ENCODE measurements at regions not wholly inside any gene's neighbourhood (a gene's known extent, or its start where the extent isn't known, plus 50 kb on each side); places are given as distances from the start of the nearest gene placed in this dataset.

DNA sequence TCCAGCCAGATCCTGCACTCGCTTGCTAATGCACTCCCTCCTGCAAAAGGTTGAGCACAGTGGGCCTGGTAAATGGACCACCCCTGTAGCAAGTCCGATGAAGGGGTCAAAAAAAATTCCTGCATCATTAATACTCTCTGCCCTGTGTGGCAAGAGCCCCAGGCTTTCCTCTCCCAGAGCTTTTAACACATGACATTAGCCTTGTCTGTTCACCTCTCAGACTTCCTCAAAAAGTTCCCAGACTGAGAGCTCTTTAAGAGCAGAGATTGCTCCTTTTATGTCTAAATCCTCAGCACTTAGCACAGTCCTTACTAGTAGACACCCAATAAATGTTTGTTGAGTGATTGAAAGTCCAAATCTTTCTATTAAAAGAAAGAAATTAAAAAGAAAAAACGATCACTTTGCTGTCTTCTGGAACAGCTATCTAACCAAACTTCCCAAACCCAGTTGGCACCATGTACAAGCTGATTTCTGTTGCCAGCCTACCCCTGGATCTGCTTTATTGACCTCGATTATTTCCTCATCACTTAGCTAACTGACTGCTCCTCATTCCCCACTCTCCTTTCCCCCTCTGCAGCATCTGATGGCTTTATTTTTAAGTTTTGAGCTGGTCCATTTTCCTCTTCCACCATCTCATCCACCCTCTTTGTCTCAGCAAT lies 209.8 kb downstream of the ENC1 start:
- no peak overlapping the region for H3K4me3 Mint-ChIP-seq
- H3K36me3 Mint-ChIP-seq: no peaks in the 10 kb centered on the region
- H3K9me3 Mint-ChIP-seq: peaks cover 3% of the 10 kb centered on the region
- H3K4me1 Mint-ChIP-seq (ENCODE audit: low read depth in 2 of 2): peaks cover 0 to 4% of the 10 kb centered on the region in 2 donors
- no peak overlapping the region for H3K27ac Mint-ChIP-seq
- DNase-seq (ENCODE audit: low spot score) (no peak), ATAC-seq (no peak)
- peaks cover 28 to 45% of the 10 kb centered on the region in 2 donors for H3K27me3 Mint-ChIP-seq

DNA sequence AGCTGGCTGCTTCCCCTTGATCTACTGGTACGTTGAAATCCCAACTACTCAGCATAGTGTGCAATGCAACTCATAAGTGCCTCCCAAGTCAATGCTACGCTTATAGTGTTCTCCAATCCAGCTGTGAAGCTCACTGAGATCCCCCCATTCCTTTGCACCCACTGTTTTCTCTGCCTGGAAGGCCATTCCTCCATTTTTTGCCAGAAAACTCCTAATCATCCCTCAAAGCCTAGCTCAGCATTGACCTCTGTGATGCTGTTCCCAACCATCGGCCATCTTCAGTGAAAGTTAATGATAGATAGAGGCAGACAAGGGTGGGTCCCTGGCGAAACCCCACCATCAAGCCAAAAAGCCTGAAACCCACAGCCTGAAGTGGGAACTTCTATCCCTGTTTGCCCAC lies 211.0 kb downstream of the ENC1 start:
- Mint-ChIP-seq H3K27ac (no peak overlapping the region), H3K36me3 (no peaks in the 10 kb centered on the region), H3K27me3 (peaks cover 26 to 38% of the 10 kb centered on the region in 2 donors), H3K4me3 (no peak overlapping the region), H3K4me1 (ENCODE audit: low read depth in 2 of 2) (peaks cover 0 to 4% of the 10 kb centered on the region in 2 donors), H3K9me3 (peaks cover 3% of the 10 kb centered on the region)
- DNase-seq (ENCODE audit: low spot score) (no peak), ATAC-seq (no peak)

DNA sequence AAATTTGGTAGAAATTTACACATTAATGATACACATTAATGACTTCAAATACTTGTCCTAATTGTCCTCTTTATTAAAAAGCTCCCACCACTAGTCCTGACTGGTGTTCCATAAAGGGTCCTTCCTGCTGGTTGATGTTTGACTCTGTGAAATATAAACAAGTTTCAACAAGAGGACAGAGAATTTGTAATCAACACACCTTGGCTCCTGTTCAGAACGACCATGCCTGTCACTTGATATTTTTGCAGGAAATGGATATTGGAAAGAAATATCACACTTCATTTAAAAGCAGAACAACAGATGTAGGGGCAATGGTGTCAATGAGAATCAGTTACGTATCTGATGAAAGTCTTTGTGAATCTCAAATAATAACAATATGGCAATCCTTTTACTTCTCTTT lies 211.7 kb downstream of the ENC1 start:
- H3K36me3 Mint-ChIP-seq: no peaks in the 10 kb centered on the region
- H3K4me1 Mint-ChIP-seq (ENCODE audit: low read depth in 2 of 2): peaks cover 0 to 4% of the 10 kb centered on the region in 2 donors
- H3K27me3 Mint-ChIP-seq: peaks cover 26 to 34% of the 10 kb centered on the region in 2 donors
- H3K27ac Mint-ChIP-seq: no peak overlapping the region
- DNase-seq (ENCODE audit: low spot score) (no peak), ATAC-seq (no peak)
- H3K4me3 Mint-ChIP-seq: no peak overlapping the region
- peaks cover 3% of the 10 kb centered on the region for H3K9me3 Mint-ChIP-seq

DNA sequence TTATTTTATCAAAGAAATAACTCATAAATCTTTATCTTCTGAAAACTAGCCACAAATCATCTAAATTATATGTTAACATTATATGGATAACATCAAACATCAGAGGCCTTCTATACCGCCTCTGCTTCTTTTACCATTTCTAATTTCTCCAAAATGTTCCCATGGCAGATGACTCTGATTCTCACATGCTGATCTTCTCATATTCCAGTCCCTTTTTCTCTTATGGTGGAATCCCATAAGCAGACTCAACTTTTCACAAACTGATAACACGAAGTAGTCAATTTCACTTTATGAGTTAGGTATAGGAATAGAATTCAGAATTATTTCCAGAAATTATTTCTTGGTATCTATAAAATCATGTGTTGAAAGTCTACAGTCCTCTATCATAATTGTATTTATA lies 212.3 kb downstream of the ENC1 start:
- DNase-seq (ENCODE audit: low spot score) (no peak), ATAC-seq (no peak)
- Mint-ChIP-seq H3K4me3 (no peak overlapping the region), H3K27ac (no peak overlapping the region), H3K36me3 (no peaks in the 10 kb centered on the region), H3K4me1 (ENCODE audit: low read depth in 2 of 2) (peaks cover 0 to 1% of the 10 kb centered on the region in 2 donors), H3K9me3 (peaks cover 3% of the 10 kb centered on the region), H3K27me3 (peaks cover 24 to 34% of the 10 kb centered on the region in 2 donors)

DNA sequence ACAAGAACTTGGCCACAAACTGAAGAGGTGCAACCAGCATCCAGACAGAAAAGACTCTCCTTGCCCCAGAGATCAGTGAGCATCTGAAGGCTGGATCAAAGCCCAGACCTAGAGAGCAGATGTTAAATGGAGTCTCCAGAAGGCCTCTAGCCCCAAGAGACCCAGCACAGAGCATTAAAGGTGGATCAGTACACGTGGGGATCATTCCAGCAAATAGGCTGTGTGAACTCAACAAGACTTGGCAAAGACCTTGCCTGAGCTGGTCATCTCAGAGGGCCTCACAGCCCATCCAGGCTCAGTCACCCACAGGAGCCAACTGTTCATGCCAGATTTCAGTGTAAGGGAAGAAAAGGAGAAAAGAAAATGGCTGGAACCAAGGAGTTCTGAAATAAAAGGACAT lies 214.0 kb downstream of the ENC1 start:
- peaks cover 21 to 22% of the 10 kb centered on the region in 2 donors for H3K27me3 Mint-ChIP-seq

DNA sequence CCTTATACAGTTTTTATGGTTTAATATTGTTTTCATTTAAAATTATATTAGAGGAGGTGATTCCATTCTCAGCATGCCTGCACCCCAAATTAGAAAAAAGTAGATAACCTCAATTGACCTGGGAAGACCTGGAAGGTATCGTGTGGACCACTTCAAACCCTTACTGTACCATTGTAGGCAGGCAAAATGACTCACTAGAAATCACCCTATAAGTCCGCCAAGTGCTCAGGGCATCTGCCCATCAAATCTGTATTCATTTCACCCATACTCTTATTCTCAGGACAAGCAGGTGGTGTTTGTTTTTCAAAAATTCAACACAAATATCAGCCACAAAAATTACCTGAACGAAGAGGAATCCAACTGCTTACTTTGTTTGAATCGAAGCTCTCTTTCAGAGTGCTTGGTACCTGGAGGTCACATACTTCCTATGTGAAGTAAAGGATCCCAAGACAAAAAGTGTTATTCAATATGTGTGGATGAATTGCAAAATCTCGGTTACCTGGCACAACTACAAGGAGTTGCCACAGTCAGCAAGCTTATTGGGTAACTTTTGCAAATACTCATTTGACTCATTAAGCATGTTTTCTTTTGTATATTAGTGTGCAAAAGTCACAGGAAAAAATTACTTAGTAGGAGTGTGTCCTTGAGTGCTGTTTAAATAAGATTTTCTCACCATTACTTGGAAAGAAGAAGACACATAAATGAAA lies 216.2 kb downstream of the ENC1 start:
- DNase-seq (ENCODE audit: low spot score): no peak
- peaks cover 8% of the 10 kb centered on the region in 2 donors for H3K27me3 Mint-ChIP-seq
- ATAC-seq: no peak
- no peaks in the 10 kb centered on the region for H3K36me3 Mint-ChIP-seq
- no peak overlapping the region for H3K27ac Mint-ChIP-seq
- no peak overlapping the region for H3K4me3 Mint-ChIP-seq
- no peaks in the 10 kb centered on the region for H3K4me1 Mint-ChIP-seq (ENCODE audit: low read depth in 2 of 2)
- H3K9me3 Mint-ChIP-seq: no peaks in the 10 kb centered on the region

More for the DNA sequence above, 214.0 kb downstream of the ENC1 start:
- ATAC-seq: no peak
- H3K36me3 Mint-ChIP-seq: no peaks in the 10 kb centered on the region
- no peak overlapping the region for H3K4me3 Mint-ChIP-seq
- H3K9me3 Mint-ChIP-seq: peaks cover 3% of the 10 kb centered on the region
- H3K4me1 Mint-ChIP-seq (ENCODE audit: low read depth in 2 of 2): no peaks in the 10 kb centered on the region
- no peak for DNase-seq (ENCODE audit: low spot score)
- H3K27ac Mint-ChIP-seq: no peak overlapping the region

DNA sequence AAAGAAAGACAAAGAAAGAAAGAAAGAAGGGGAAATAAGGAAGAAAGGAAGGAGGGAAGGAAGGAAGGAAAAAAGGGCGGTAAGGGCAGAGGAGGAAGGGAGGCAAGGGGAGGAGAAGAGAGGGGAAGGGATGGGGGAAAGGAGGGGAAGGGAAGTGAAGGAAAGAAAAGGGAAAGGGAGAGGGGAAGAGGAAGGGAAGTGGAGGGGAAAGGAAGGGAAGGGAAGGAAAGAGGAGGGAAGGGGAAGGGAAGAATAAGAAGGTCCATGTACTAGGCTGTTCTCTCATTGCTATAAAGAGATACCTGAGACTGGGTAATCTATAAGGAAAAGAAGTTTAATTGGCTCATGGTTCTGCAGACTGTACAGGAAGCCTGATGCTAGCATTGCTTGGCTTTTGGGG lies 217.1 kb downstream of the ENC1 start:
- H3K4me3 Mint-ChIP-seq: no peak overlapping the region
- no peaks in the 10 kb centered on the region for H3K9me3 Mint-ChIP-seq
- peaks cover 3 to 7% of the 10 kb centered on the region in 2 donors for H3K27me3 Mint-ChIP-seq
- no peaks in the 10 kb centered on the region for H3K36me3 Mint-ChIP-seq
- no peak overlapping the region for H3K27ac Mint-ChIP-seq
- no peaks in the 10 kb centered on the region for H3K4me1 Mint-ChIP-seq (ENCODE audit: low read depth in 2 of 2)
- DNase-seq (ENCODE audit: low spot score) (no peak), ATAC-seq (no peak)

DNA sequence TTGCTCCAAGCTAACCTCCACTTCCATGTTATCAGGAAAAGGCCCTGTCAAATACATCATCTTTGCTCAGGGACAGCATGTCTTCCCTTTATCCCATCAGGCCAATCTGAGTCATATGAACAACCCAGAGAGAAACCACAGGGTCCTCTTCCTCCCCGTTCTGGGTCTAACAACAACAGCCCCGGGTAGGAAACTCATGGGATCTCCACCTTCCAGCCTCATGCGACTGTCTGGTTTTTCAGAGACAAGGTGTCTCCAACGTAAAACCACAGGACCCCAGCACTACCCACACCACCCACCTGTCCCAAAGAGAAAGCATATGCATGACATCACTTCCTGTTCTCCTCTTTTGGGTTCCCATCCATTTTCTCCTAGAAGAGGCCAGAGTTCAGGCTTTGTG lies 217.9 kb downstream of the ENC1 start:
- no peaks in the 10 kb centered on the region for H3K4me1 Mint-ChIP-seq (ENCODE audit: low read depth in 2 of 2)
- no peak for DNase-seq (ENCODE audit: low spot score)
- H3K27ac Mint-ChIP-seq: no peak overlapping the region
- no peaks in the 10 kb centered on the region for H3K9me3 Mint-ChIP-seq
- no peak overlapping the region for H3K4me3 Mint-ChIP-seq
- peaks cover 5 to 7% of the 10 kb centered on the region in 2 donors for H3K27me3 Mint-ChIP-seq
- ATAC-seq: no peak
- no peaks in the 10 kb centered on the region for H3K36me3 Mint-ChIP-seq

DNA sequence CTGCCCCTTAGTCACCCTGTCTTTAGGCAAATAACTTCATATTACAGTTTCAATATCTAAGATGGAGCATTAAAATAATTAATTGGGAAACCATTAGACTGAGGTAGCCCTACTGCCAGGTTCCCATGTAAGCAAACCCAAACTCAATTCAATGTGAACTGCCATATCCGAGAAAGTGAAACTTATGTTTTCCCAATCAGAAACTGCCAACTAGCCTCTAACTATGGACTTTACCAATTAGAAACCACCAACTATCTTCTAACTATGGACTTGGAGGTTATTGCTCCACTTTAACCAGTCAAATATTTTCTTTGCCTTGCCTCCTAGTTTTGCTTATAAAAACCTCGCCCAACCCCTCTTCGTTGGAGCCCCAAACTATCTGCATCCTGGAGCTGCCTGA lies 218.5 kb downstream of the ENC1 start:
- Mint-ChIP-seq H3K4me1 (ENCODE audit: low read depth in 2 of 2) (no peaks in the 10 kb centered on the region), H3K27me3 (peaks cover 5 to 7% of the 10 kb centered on the region in 2 donors), H3K36me3 (no peaks in the 10 kb centered on the region), H3K9me3 (no peaks in the 10 kb centered on the region), H3K27ac (no peak overlapping the region), H3K4me3 (no peak overlapping the region)
- DNase-seq (ENCODE audit: low spot score) (no peak), ATAC-seq (no peak)

DNA sequence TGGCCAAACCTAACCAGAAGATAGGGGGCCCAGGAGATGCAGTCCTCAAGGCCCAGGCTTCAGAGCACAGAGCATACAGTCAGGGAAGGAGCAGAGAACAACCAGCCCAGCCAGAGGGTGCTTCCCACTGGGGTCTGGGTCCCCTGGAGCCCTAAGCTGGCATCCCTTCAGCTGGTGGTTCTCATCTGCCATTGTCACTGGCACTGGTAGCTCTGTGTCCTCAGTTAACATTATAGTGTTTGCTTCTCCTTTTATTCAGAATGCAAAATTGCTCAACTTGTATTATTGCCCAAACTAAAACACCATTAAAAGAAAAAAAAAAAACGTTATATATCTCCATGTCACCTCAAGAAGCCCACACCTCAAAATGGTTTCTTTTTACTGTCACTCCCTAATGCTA lies 219.2 kb downstream of the ENC1 start:
- H3K27me3 Mint-ChIP-seq: peaks cover 7 to 9% of the 10 kb centered on the region in 2 donors
- DNase-seq (ENCODE audit: low spot score): no peak
- peak in 1 of 2 donors; percentile 43 for ATAC-seq
- no peak overlapping the region for H3K4me3 Mint-ChIP-seq
- H3K9me3 Mint-ChIP-seq: no peaks in the 10 kb centered on the region
- H3K36me3 Mint-ChIP-seq: no peaks in the 10 kb centered on the region
- no peak overlapping the region for H3K27ac Mint-ChIP-seq
- no peaks in the 10 kb centered on the region for H3K4me1 Mint-ChIP-seq (ENCODE audit: low read depth in 2 of 2)

DNA sequence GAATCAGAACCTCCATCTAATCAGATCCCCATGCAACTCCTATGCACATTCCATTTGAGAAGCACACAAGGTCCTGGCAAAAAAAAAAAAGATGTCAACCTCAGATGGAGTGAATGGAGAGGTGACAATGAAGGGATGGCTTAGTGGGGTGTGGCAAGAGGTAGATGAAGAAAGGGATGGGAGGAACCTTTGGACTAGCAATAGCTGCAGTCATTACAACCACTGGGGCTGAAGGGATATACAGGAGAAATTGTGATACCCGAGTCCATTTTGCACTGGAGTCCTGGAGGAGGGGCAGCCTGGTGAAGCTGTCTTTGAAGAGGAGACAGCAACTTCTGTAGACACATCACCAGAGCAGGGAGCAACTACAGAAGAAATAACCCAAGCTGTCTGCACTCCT lies 219.6 kb downstream of the ENC1 start:
- no peaks in the 10 kb centered on the region for H3K9me3 Mint-ChIP-seq
- no peaks in the 10 kb centered on the region for H3K36me3 Mint-ChIP-seq
- H3K27me3 Mint-ChIP-seq: peaks cover 7 to 11% of the 10 kb centered on the region in 2 donors
- no peaks in the 10 kb centered on the region for H3K4me1 Mint-ChIP-seq (ENCODE audit: low read depth in 2 of 2)
- no peak for DNase-seq (ENCODE audit: low spot score)
- no peak overlapping the region for H3K27ac Mint-ChIP-seq
- ATAC-seq: no peak
- no peak overlapping the region for H3K4me3 Mint-ChIP-seq

DNA sequence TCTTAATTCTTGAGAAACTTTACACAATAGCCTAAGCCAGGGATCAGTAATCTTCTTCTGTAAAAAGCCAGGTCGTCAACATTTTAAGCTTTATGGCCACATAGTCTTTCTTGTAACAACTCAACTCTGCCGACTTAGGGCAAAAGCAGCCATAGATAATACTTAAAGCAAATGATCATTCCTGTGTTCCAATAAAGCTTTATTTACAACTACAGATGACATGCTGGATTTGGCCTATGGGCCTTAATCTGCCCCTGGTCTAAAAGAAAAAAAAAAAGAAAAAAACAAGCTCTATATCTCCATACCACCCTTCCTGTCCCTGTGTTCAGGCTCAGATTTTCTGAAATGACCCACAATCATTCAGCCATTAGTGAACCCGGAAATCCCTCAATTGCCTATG lies 220.3 kb downstream of the ENC1 start:
- no peak for ATAC-seq

DNA sequence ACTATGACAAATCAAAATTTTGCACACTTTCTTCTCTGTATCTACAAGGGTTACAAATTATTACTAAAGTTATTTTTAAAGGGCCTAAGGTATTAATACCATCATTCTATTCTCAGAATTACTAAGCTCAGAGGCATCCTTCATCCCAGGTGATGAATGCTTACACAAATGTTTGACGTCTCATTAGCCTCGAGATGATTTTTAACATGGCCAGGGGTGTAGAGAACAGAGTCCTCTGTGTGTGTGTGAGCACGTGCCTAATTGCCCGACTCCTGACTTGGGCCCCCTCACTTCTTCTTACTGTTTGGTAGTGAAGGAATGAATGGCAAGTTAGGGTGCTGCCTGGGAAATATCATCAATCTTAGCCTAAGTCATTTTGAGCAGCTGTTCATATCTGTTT lies 221.1 kb downstream of the ENC1 start:
- Mint-ChIP-seq H3K27ac (no peak overlapping the region), H3K9me3 (no peaks in the 10 kb centered on the region), H3K27me3 (peaks cover 5 to 11% of the 10 kb centered on the region in 2 donors), H3K36me3 (no peaks in the 10 kb centered on the region), H3K4me3 (no peak overlapping the region), H3K4me1 (ENCODE audit: low read depth in 2 of 2) (no peaks in the 10 kb centered on the region)
- ATAC-seq (no peak), DNase-seq (ENCODE audit: low spot score) (no peak)

More for the DNA sequence above, 220.3 kb downstream of the ENC1 start:
- no peak for DNase-seq (ENCODE audit: low spot score)
- Mint-ChIP-seq H3K36me3 (no peaks in the 10 kb centered on the region), H3K4me3 (no peak overlapping the region), H3K27me3 (peaks cover 4 to 11% of the 10 kb centered on the region in 2 donors), H3K9me3 (no peaks in the 10 kb centered on the region), H3K27ac (no peak overlapping the region), H3K4me1 (ENCODE audit: low read depth in 2 of 2) (no peaks in the 10 kb centered on the region)

DNA sequence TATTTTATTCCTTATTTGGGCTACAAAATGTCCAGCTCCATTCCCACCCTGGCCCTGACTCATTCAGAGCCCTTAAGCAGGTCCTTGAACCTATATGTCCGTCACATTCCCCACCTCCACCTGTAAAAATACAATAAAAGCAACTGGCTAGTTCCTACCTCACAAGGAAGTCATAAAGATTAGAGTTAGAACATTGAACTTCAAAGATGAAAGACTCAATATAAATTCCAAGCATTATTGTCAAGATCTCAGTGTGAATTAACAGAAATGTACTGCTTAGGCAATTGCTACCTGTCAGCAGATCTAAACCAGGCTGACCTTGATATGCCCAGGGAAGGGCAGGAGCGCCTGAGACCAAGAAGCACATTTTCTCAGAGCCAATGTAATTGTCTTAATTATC lies 221.8 kb downstream of the ENC1 start:
- DNase-seq (ENCODE audit: low spot score): no peak
- no peak for ATAC-seq
- no peak overlapping the region for H3K4me3 Mint-ChIP-seq
- peaks cover 5 to 11% of the 10 kb centered on the region in 2 donors for H3K27me3 Mint-ChIP-seq
- H3K4me1 Mint-ChIP-seq (ENCODE audit: low read depth in 2 of 2): no peaks in the 10 kb centered on the region
- no peaks in the 10 kb centered on the region for H3K36me3 Mint-ChIP-seq
- H3K27ac Mint-ChIP-seq: no peak overlapping the region
- no peaks in the 10 kb centered on the region for H3K9me3 Mint-ChIP-seq
